Lower leg skin (tissue), 3 donors: ENCODE measurements at regions not wholly inside any gene's neighbourhood (a gene's known extent, or its start where the extent isn't known, plus 50 kb on each side); places are given as distances from the start of the nearest gene placed in this dataset.

Source experiments
- CTCF ChIP-seq, 3 donors: fragments of 450-650 bp; IDR thresholded peaks; one replicate each; pipeline ENCODE4 v1.5.1; 2016; ENCODE audit warnings: antibody characterized with exemption in 3 of 3, mild to moderate bottlenecking in 3 of 3, moderate library complexity in 2 of 3
- POLR2A ChIP-seq, 2 donors: fragments of 450-650 bp; IDR thresholded peaks; one replicate each; pipeline ENCODE4 v1.6.1; 2016 to 2017; ENCODE audit warnings: antibody characterized with exemption in 2 of 2, mild to moderate bottlenecking in 1 of 2, moderate library complexity in 1 of 2

GRCh38 chr13:61873717-61874116 lies 458.1 kb upstream of the PCDH20 start:
- TF ChIP-seq CTCF (IDR thresholded peaks at IDR 0.05) (no peak), POLR2A (IDR thresholded peaks at IDR 0.05) (no peak)
